ENCODE measurements at regions not wholly inside any gene's neighbourhood (a gene's known extent, or its start where the extent isn't known, plus 50 kb on each side); places are given as distances from the start of the nearest gene placed in this dataset.

- TF ChIP-seq CTCF (conservative IDR thresholded peaks at IDR 0.05; ENCODE audit: low read length) (no peak), EZH2phosphoT487 (IDR thresholded peaks at IDR 0.05; ENCODE audit: borderline replicate concordance, low read depth, low read length) (no peak)
These were observed 467.7 kb upstream of the RGPD4 start for GRCh38 chr2:107359021-107359420.
